Tibial nerve (tissue), 4 donors: ENCODE measurements at regions not wholly inside any gene's neighbourhood (a gene's known extent, or its start where the extent isn't known, plus 50 kb on each side); places are given as distances from the start of the nearest gene placed in this dataset.

ENCODE experiments used
- DNase-seq, 2 donors: peaks; one replicate each; pipeline ENCODE4 v3.0.0-alpha.2; 2019; ENCODE audit warnings: low spot score in 2 of 2
- H3K27ac ChIP-seq, 4 donors: fragments of 200-600 bp; sonication (generic) in 3 of 4; one replicate each; pipeline ENCODE4 v1.5.1; 2017 to 2019; ENCODE audit warnings: mild to moderate bottlenecking in 1 of 4
- H3K27me3 ChIP-seq, 2 donors: fragments of 200-600 bp; sonication (generic) in 1 of 2; one replicate each; pipeline versions ENCODE4 v1.5.1 to v1.6.0; 2017 to 2019
- H3K36me3 ChIP-seq, 3 donors: fragments of 200-600 bp; sonication (generic); one replicate each; pipeline ENCODE4 v1.5.1; 2018 to 2019
- H3K4me1 ChIP-seq, 4 donors: fragments of 200-600 bp; sonication (generic) in 3 of 4; one replicate each; pipeline ENCODE4 v1.5.1; 2017 to 2019
- H3K4me3 ChIP-seq, 4 donors: fragments of 200-600 bp; sonication (generic) in 3 of 4; one replicate each; pipeline ENCODE4 v1.5.1; 2017 to 2019; ENCODE audit warnings: mild to moderate bottlenecking in 1 of 4, moderate library complexity in 1 of 4
- H3K9me3 ChIP-seq, 4 donors: fragments of 200-600 bp; sonication (generic) in 3 of 4; one replicate each; pipeline ENCODE4 v1.5.1; 2017 to 2019
- CTCF ChIP-seq, 5 experiments: fragments of 200-600 bp in 3 of 5; fragments of 450-650 bp in 2 of 5; sonication (generic) in 3 of 5; IDR thresholded peaks; one replicate each; pipeline ENCODE4 v1.5.1; 2016 to 2019; ENCODE audit warnings: antibody characterized with exemption in 5 of 5, mild to moderate bottlenecking in 3 of 5, moderate library complexity in 2 of 5
- EP300 ChIP-seq, 2 donors: sonication (generic); formaldehyde crosslinking; IDR thresholded peaks; one replicate each; pipeline ENCODE4 v1.6.1; 2017; ENCODE audit warnings: antibody characterized with exemption in 2 of 2, mild to moderate bottlenecking in 1 of 2
- POLR2A ChIP-seq, 2 donors: fragments of 450-650 bp; IDR thresholded peaks; one replicate each; pipeline ENCODE4 v1.6.1; 2017; ENCODE audit warnings: antibody characterized with exemption in 2 of 2, mild to moderate bottlenecking in 2 of 2, moderate library complexity in 2 of 2
- WGBS, 2 donors: methylation state at CpG; one replicate each; pipeline ENCODE4 v1.1.5; 2018; 5-methylcytosine and 5-hydroxymethylcytosine counted together

- Histone ChIP-seq H3K36me3 (no peaks in the 10 kb centered on the region), H3K27ac (no peak overlapping the region), H3K27me3 (no peaks in the 10 kb centered on the region), H3K4me3 (no peak overlapping the region), H3K4me1 (peaks cover 0 to 3% (median 0%) of the 10 kb centered on the region in 4 donors), H3K9me3 (no peaks in the 10 kb centered on the region)
- no peak for DNase-seq
- TF ChIP-seq EP300 (IDR thresholded peaks at IDR 0.05) = peak in 1 of 2 donors; percentile 64
- TF ChIP-seq POLR2A (IDR thresholded peaks at IDR 0.05) = no peak
- 73 to 79% methylated on average over 9 of the region's 9 CpGs for WGBS, 2 donors
These were observed 366.9 kb downstream of the TGFB2 start for GRCh38 chr1:218711884-218712674.

GRCh38 chr1:218712677-218713076 is 367.5 kb downstream of the TGFB2 start:
- WGBS, 2 donors = 68 to 74% methylated on average over 5 of the region's 5 CpGs
- TF ChIP-seq EP300 (IDR thresholded peaks at IDR 0.05) (no peak), CTCF (IDR thresholded peaks at IDR 0.05) (no peak), POLR2A (IDR thresholded peaks at IDR 0.05) (no peak)
- no peak overlapping the region for H3K4me3 ChIP-seq
- H3K27me3 ChIP-seq = no peaks in the 10 kb centered on the region
- no peak overlapping the region for H3K27ac ChIP-seq
- H3K36me3 ChIP-seq = no peaks in the 10 kb centered on the region
- H3K9me3 ChIP-seq = no peaks in the 10 kb centered on the region
- DNase-seq = no peak
- H3K4me1 ChIP-seq = peaks cover 0 to 3% (median 0%) of the 10 kb centered on the region in 4 donors

GRCh38 chr1:218715961-218716669 is 371.0 kb downstream of the TGFB2 start:
- Histone ChIP-seq H3K27ac (no peak overlapping the region), H3K4me1 (peaks cover 0 to 12% (median 0%) of the 10 kb centered on the region in 4 donors), H3K36me3 (no peaks in the 10 kb centered on the region), H3K9me3 (no peaks in the 10 kb centered on the region), H3K4me3 (no peak overlapping the region), H3K27me3 (no peaks in the 10 kb centered on the region)
- TF ChIP-seq CTCF (IDR thresholded peaks at IDR 0.05) (no peak), POLR2A (IDR thresholded peaks at IDR 0.05) (no peak), EP300 (IDR thresholded peaks at IDR 0.05) (no peak)
- 92 to 99% methylated on average over 3 of the region's 3 CpGs for WGBS, 2 donors
- no peak for DNase-seq

GRCh38 chr1:218717575-218717974 is 372.4 kb downstream of the TGFB2 start:
- Histone ChIP-seq H3K27me3 (no peaks in the 10 kb centered on the region), H3K9me3 (no peaks in the 10 kb centered on the region), H3K4me3 (no peak overlapping the region), H3K4me1 (peaks cover 0 to 9% (median 0%) of the 10 kb centered on the region in 4 donors), H3K27ac (no peak overlapping the region), H3K36me3 (no peaks in the 10 kb centered on the region)
- WGBS, 2 donors = 10 to 16% methylated on average over 1 of the region's 1 CpG
- DNase-seq = no peak
- TF ChIP-seq EP300 (IDR thresholded peaks at IDR 0.05) = no peak
- TF ChIP-seq CTCF (IDR thresholded peaks at IDR 0.05) = no peak

- H3K36me3 ChIP-seq = no peaks in the 10 kb centered on the region
- no peaks in the 10 kb centered on the region for H3K27me3 ChIP-seq
- TF ChIP-seq EP300 (IDR thresholded peaks at IDR 0.05) (no peak), CTCF (IDR thresholded peaks at IDR 0.05) (no peak), POLR2A (IDR thresholded peaks at IDR 0.05) (no peak)
- no peaks in the 10 kb centered on the region for H3K9me3 ChIP-seq
- H3K4me3 ChIP-seq = no peak overlapping the region
- H3K4me1 ChIP-seq = peaks cover 0 to 9% (median 0%) of the 10 kb centered on the region in 4 donors
- DNase-seq = no peak
- no peak overlapping the region for H3K27ac ChIP-seq
- 46 to 56% methylated on average over 3 of the region's 3 CpGs for WGBS, 2 donors
These were observed 373.1 kb downstream of the TGFB2 start for GRCh38 chr1:218718206-218718605.
